Tibial nerve (tissue), 3 donors: ENCODE measurements at regions not wholly inside any gene's neighbourhood (a gene's known extent, or its start where the extent isn't known, plus 50 kb on each side); places are given as distances from the start of the nearest gene placed in this dataset.

Experiments
- POLR2A ChIP-seq, 2 donors: fragments of 450-650 bp; IDR thresholded peaks; one replicate each; pipeline ENCODE4 v1.6.1; 2017; ENCODE audit warnings: antibody characterized with exemption in 2 of 2, mild to moderate bottlenecking in 2 of 2, moderate library complexity in 2 of 2
- TF ChIP-seq, protein P1 (sequence below), 5 experiments: fragments of 200-600 bp in 3 of 5; fragments of 450-650 bp in 2 of 5; sonication (generic) in 3 of 5; IDR thresholded peaks; one replicate each; pipeline ENCODE4 v1.5.1; 2016 to 2019; ENCODE audit warnings: antibody characterized with exemption in 5 of 5, mild to moderate bottlenecking in 3 of 5, moderate library complexity in 2 of 5

DNA sequence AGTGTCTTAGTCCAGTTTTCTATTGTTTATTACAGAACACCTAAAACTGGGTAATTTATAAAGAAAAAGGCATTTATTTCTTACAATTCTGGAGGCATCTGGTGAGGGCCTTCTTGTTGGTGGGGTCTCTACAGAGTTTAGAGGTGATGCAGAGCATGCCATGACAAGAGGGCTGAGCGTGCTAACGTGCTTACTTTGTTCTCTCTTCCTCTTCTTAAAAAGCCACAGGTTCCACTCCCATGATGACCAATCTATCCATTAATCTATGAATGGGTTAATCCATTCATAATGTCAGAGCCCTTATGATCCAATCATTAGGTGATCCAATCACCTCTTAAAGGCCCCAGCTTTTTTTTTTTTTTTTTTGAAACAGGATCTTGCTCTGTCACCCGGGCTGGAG is 291.5 kb upstream of the GALNTL6 start:
- no peak for TF ChIP-seq POLR2A (IDR thresholded peaks at IDR 0.05)
- TF ChIP-seq, protein P1, sequence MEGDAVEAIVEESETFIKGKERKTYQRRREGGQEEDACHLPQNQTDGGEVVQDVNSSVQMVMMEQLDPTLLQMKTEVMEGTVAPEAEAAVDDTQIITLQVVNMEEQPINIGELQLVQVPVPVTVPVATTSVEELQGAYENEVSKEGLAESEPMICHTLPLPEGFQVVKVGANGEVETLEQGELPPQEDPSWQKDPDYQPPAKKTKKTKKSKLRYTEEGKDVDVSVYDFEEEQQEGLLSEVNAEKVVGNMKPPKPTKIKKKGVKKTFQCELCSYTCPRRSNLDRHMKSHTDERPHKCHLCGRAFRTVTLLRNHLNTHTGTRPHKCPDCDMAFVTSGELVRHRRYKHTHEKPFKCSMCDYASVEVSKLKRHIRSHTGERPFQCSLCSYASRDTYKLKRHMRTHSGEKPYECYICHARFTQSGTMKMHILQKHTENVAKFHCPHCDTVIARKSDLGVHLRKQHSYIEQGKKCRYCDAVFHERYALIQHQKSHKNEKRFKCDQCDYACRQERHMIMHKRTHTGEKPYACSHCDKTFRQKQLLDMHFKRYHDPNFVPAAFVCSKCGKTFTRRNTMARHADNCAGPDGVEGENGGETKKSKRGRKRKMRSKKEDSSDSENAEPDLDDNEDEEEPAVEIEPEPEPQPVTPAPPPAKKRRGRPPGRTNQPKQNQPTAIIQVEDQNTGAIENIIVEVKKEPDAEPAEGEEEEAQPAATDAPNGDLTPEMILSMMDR (IDR thresholded peaks at IDR 0.05), result no peak
